Glutamatergic neuron (in vitro differentiated cells): ENCODE measurements at regions not wholly inside any gene's neighbourhood (a gene's known extent, or its start where the extent isn't known, plus 50 kb on each side); places are given as distances from the start of the nearest gene placed in this dataset.

Experiments used
- DNase-seq: peaks from one replicate; pipeline ENCODE4 v3.0.0; 2022
- H3K27ac Mint-ChIP-seq: one replicate; pipeline ENCODE4 v1.8.0; 2020; ENCODE audit warnings: mild to moderate bottlenecking, mixed read lengths, inconsistent platforms; ENCODE audit not compliant: unreplicated experiment
- H3K27me3 Mint-ChIP-seq: one replicate; pipeline ENCODE4 v1.8.0; 2020; ENCODE audit warnings: mild to moderate bottlenecking, moderate library complexity, mixed read lengths, inconsistent platforms; ENCODE audit not compliant: unreplicated experiment
- H3K36me3 Mint-ChIP-seq: one replicate; pipeline ENCODE4 v1.8.0; 2020; ENCODE audit warnings: mild to moderate bottlenecking, mixed read lengths, inconsistent platforms; ENCODE audit not compliant: unreplicated experiment
- H3K4me1 Mint-ChIP-seq: one replicate; pipeline ENCODE4 v1.8.0; 2020; ENCODE audit warnings: mild to moderate bottlenecking, low read depth, mixed read lengths, inconsistent platforms; ENCODE audit not compliant: unreplicated experiment
- H3K4me3 Mint-ChIP-seq: one replicate; pipeline ENCODE4 v1.8.0; 2020; ENCODE audit warnings: mild to moderate bottlenecking, mixed read lengths, inconsistent platforms; ENCODE audit not compliant: unreplicated experiment
- H3K9me3 Mint-ChIP-seq: one replicate; pipeline ENCODE4 v1.8.0; 2020; ENCODE audit warnings: mild to moderate bottlenecking, moderate library complexity, mixed read lengths, inconsistent platforms; ENCODE audit not compliant: unreplicated experiment
- CTCF ChIP-seq: fragments of 200-600 bp; sonication (generic); IDR thresholded peaks from one replicate; pipeline ENCODE4 v1.5.0; 2021; ENCODE audit not compliant: partially characterized antibody, unreplicated experiment

- no peak overlapping the region for H3K27ac Mint-ChIP-seq
- no peak for TF ChIP-seq CTCF
- H3K27me3 Mint-ChIP-seq: no peaks in the 10 kb centered on the region
- H3K4me3 Mint-ChIP-seq: no peak overlapping the region
- H3K4me1 Mint-ChIP-seq: no peaks in the 10 kb centered on the region
- DNase-seq: no peak
- no peaks in the 10 kb centered on the region for H3K9me3 Mint-ChIP-seq
- H3K36me3 Mint-ChIP-seq: no peaks in the 10 kb centered on the region
Measured at GRCh38 chr3:87837076-87837475, 221.7 kb downstream of the CGGBP1 start.

- no peaks in the 10 kb centered on the region for H3K36me3 Mint-ChIP-seq
- H3K27ac Mint-ChIP-seq: no peak overlapping the region
- H3K27me3 Mint-ChIP-seq: no peaks in the 10 kb centered on the region
- no peak overlapping the region for H3K4me3 Mint-ChIP-seq
- no peak for DNase-seq
- H3K9me3 Mint-ChIP-seq: no peaks in the 10 kb centered on the region
- H3K4me1 Mint-ChIP-seq: no peaks in the 10 kb centered on the region
- no peak for TF ChIP-seq CTCF
Measured at GRCh38 chr3:87836026-87836425, 222.8 kb downstream of the CGGBP1 start.

- Mint-ChIP-seq H3K36me3 (no peaks in the 10 kb centered on the region), H3K9me3 (no peaks in the 10 kb centered on the region), H3K4me1 (no peaks in the 10 kb centered on the region), H3K27me3 (no peaks in the 10 kb centered on the region), H3K27ac (no peak overlapping the region), H3K4me3 (no peak overlapping the region)
- DNase-seq: no peak
- no peak for TF ChIP-seq CTCF
Measured at GRCh38 chr3:87835236-87835635, 223.6 kb downstream of the CGGBP1 start.

GRCh38 chr3:87834327-87834726 is 224.5 kb downstream of the CGGBP1 start:
- Mint-ChIP-seq H3K27me3 (no peaks in the 10 kb centered on the region), H3K36me3 (no peaks in the 10 kb centered on the region), H3K9me3 (no peaks in the 10 kb centered on the region), H3K4me1 (peaks cover 2% of the 10 kb centered on the region), H3K27ac (no peak overlapping the region), H3K4me3 (no peak overlapping the region)
- TF ChIP-seq CTCF: no peak
- no peak for DNase-seq

GRCh38 chr3:87833039-87833377 is 225.8 kb downstream of the CGGBP1 start:
- Mint-ChIP-seq H3K27ac (no peak overlapping the region), H3K36me3 (no peaks in the 10 kb centered on the region), H3K27me3 (no peaks in the 10 kb centered on the region), H3K4me3 (no peak overlapping the region), H3K9me3 (no peaks in the 10 kb centered on the region), H3K4me1 (peaks cover 3% of the 10 kb centered on the region)
- no peak for DNase-seq
- TF ChIP-seq CTCF: no peak
